K562 (cell line): ENCODE measurements at regions not wholly inside any gene's neighbourhood (a gene's known extent, or its start where the extent isn't known, plus 50 kb on each side); places are given as distances from the start of the nearest gene placed in this dataset.

Source experiments
- ATAC-seq: fragments of 200-7000 bp; cut with Tn5 transposase; 3 replicates; pipeline ENCODE4 v1.9.1; 2020; ENCODE audit warnings: moderate library complexity
- BruUV-seq: library from RNA; stranded (reverse); fragments of 400-500 nt; replicated peaks from 2 replicates; lab custom pipeline; 2021; lab: Mats Ljungman, UMichigan
- CTCF ChIA-PET: fragments of 300-600 bp; formaldehyde crosslinking; extraction: SDS; loops from one replicate; lab custom pipeline; 2021; ENCODE audit warnings: low intra/inter-chr PET ratio; lab: Yijun Ruan, JAX
- POLR2A ChIA-PET: fragments of 300-600, 350-650 bp; sonication (Branson Sonifier 250); formaldehyde crosslinking; extraction: SDS; loops from one replicate; lab custom pipeline; 2021; ENCODE audit warnings: antibody characterized with exemption, inconsistent platforms; lab: Yijun Ruan, JAX
- DNase-seq, 4 experiments: peaks; one replicate each; pipeline versions ENCODE4 v3.0.0 to v3.0.0-alpha.2; 2011 to 2018; ENCODE audit warnings: low spot score in 3 of 4, mixed read lengths in 3 of 4; ENCODE audit errors: extremely low read depth in 1 of 4
- FAIRE-seq: peaks from 2 replicates; lab custom pipeline; 2011; peaks lifted over from hg19 to GRCh38; lab: Jason Lieb, UNC
- H2AFZ ChIP-seq: 2 replicates; pipeline ENCODE4 v1.6.0; 2011; ENCODE audit warnings: low read depth, low read length, control low read depth, inconsistent platforms
- H3K27ac ChIP-seq: fragments of 200-600 bp; 3 replicates; pipeline ENCODE4 v1.8.0; 2011; ENCODE audit warnings: low read depth, mild to moderate bottlenecking, control low read depth, inconsistent platforms, low read length, moderate library complexity, mixed read lengths; ENCODE audit errors: extremely low read depth
- H3K27me3 ChIP-seq, 2 experiments: fragments of 300-600 bp in 1 of 2; 2 replicates in 1 of 2; 3 replicates in 1 of 2; pipeline versions ENCODE4 v1.6.0 to v1.8.0; 2011; ENCODE audit warnings: inconsistent platforms in 2 of 2, low read length in 2 of 2, mild to moderate bottlenecking in 1 of 2, mixed read lengths in 1 of 2, moderate library complexity in 1 of 2; ENCODE audit not compliant: control insufficient read depth in 2 of 2, insufficient read depth in 2 of 2
- H3K36me3 ChIP-seq: fragments of 300-600 bp; 3 replicates; pipeline ENCODE4 v1.8.0; 2011; ENCODE audit warnings: mild to moderate bottlenecking, low read length, inconsistent platforms; ENCODE audit not compliant: control insufficient read depth, insufficient read depth
- H3K4me1 ChIP-seq, 2 experiments: fragments of 200-600 bp in 1 of 2; replicated peaks in 1 of 2; 2 replicates in 1 of 2; 3 replicates in 1 of 2; pipeline versions ENCODE4 v1.5.1 to v1.8.0; 2011; ENCODE audit warnings: inconsistent platforms in 2 of 2, low read length in 2 of 2, mild to moderate bottlenecking in 1 of 2, mixed read lengths in 1 of 2, moderate library complexity in 1 of 2; ENCODE audit not compliant: control insufficient read depth in 2 of 2, insufficient read depth in 2 of 2
- H3K4me2 ChIP-seq: 2 replicates; pipeline ENCODE4 v1.6.1; 2011; ENCODE audit warnings: low read length, control low read depth, inconsistent platforms, mixed read lengths; ENCODE audit not compliant: insufficient read depth
- H3K4me3 ChIP-seq: fragments of 200-600 bp; sonication (generic), shearing (Covaris generic); 2 replicates; pipeline ENCODE4 v1.5.1; 2016; ENCODE audit warnings: control low read depth, inconsistent platforms
- H3K79me2 ChIP-seq: fragments of 200-600 bp; 3 replicates; pipeline ENCODE4 v1.8.0; 2011; ENCODE audit warnings: low read length, inconsistent platforms; ENCODE audit not compliant: control insufficient read depth, insufficient read depth
- H3K9ac ChIP-seq, 2 experiments: 2 replicates each; pipeline versions ENCODE4 v1.6.0 to v1.6.1; 2011; ENCODE audit warnings: low read depth in 2 of 2, low read length in 2 of 2, control low read depth in 1 of 2, inconsistent platforms in 1 of 2, mild to moderate bottlenecking in 1 of 2, mixed read lengths in 1 of 2; ENCODE audit not compliant: insufficient read depth in 1 of 2
- H3K9me1 ChIP-seq: one replicate; pipeline ENCODE4 v1.6.0; 2011; ENCODE audit warnings: inconsistent platforms, mild to moderate bottlenecking, low read length, moderate library complexity; ENCODE audit not compliant: control insufficient read depth, insufficient read depth
- H3K9me3 ChIP-seq: replicated peaks from 2 replicates; pipeline ENCODE4 v1.5.1; 2011; ENCODE audit warnings: low read depth, low read length, inconsistent platforms; ENCODE audit not compliant: control insufficient read depth, insufficient read depth
- H4K20me1 ChIP-seq: replicated peaks from 2 replicates; pipeline ENCODE4 v1.6.1; 2011; ENCODE audit warnings: low read length, inconsistent platforms, mixed read lengths; ENCODE audit not compliant: control insufficient read depth, insufficient read depth
- BRD4 ChIP-seq: fragments of 200-600 bp; sonication (generic); IDR thresholded peaks from 2 replicates; pipeline ENCODE4 v1.6.1; 2017; ENCODE audit warnings: inconsistent platforms
- C11orf30 ChIP-seq: fragments of 450-650 bp; IDR thresholded peaks from 2 replicates; pipeline ENCODE4 v1.6.1; 2016; ENCODE audit warnings: low read depth, mild to moderate bottlenecking
- CHD2 ChIP-seq: IDR thresholded peaks from 2 replicates; pipeline ENCODE4 v1.6.1; 2011; ENCODE audit warnings: low read depth, low read length
- HNRNPL ChIP-seq: fragments of 200-400 bp; formaldehyde crosslinking; IDR thresholded peaks from 2 replicates; pipeline ENCODE4 v1.6.1; 2017; ENCODE audit warnings: low read depth, mild to moderate bottlenecking, low read length
- MAFF ChIP-seq: IDR thresholded peaks from 2 replicates; pipeline ENCODE4 v1.6.1; 2012; ENCODE audit warnings: low read length, improper control_type of control experiment
- MAFG ChIP-seq: fragments of 450-650 bp; conservative IDR thresholded peaks from 2 replicates; pipeline ENCODE4 v1.6.1; 2016; ENCODE audit warnings: missing genetic modification characterization, missing compliant biosample characterization
- RFX1 ChIP-seq: fragments of 450-650 bp; IDR thresholded peaks from 2 replicates; pipeline ENCODE4 v1.6.1; 2016; ENCODE audit warnings: mild to moderate bottlenecking, moderate library complexity
- SMAD2 ChIP-seq: fragments of 150-350 bp; IDR thresholded peaks from 2 replicates; pipeline ENCODE4 v1.6.1; 2014; ENCODE audit warnings: low read depth, mild to moderate bottlenecking, low read length
- ZNF316 ChIP-seq: fragments of 450-650 bp; IDR thresholded peaks from 2 replicates; pipeline ENCODE4 v1.6.1; 2016
- ZNF785 ChIP-seq: fragments of 250-450 bp; sonication (Bioruptor Pico); IDR thresholded peaks from 2 replicates; pipeline ENCODE4 v1.4.0; 2020; ENCODE audit warnings: mild to moderate bottlenecking
- WGBS: fragments of 100-300 bp; shearing (Covaris generic); methylation state at CpG from one replicate; pipeline ENCODE4 v1.1.6; 2016; ENCODE audit warnings: low coverage, mixed read lengths; ENCODE audit not compliant: insufficient coverage; ENCODE audit errors: missing lambda C conversion rate; 5-methylcytosine and 5-hydroxymethylcytosine counted together
- in situ Hi-C: fragments of 300-500 bp; cut with MboI; formaldehyde crosslinking; loops from 4 replicates; pipeline ENCODE4 v1.15.0; 2018; ENCODE audit warnings: inconsistent platforms, mixed read lengths
- intact Hi-C: fragments of 100-400 bp; cut with micrococcal nuclease; formaldehyde crosslinking; loops from 2 replicates; pipeline ENCODE4 v1.14.2; 2022

GRCh38 chr12:13687633-13688032 lies 293.8 kb downstream of the GRIN2B start:
- in situ Hi-C loops (no loop called here), intact Hi-C loops (no loop called here)
- Histone ChIP-seq H4K20me1 (no peaks in the 10 kb centered on the region), H3K4me3 (no peak overlapping the region), H3K27ac (no peak overlapping the region), H3K4me2 (no peak overlapping the region), H2AFZ (no peak overlapping the region), H3K9me1 (no peaks in the 10 kb centered on the region), H3K36me3 (no peaks in the 10 kb centered on the region), H3K9ac (no peak overlapping the region), H3K27me3 (no peaks in the 10 kb centered on the region), H3K79me2 (no peaks in the 10 kb centered on the region), H3K4me1 (no peaks in the 10 kb centered on the region), H3K9me3 (no peaks in the 10 kb centered on the region)
- DNase-seq (no peak), FAIRE-seq (no peak), ATAC-seq (no peak)
- TF ChIP-seq CHD2 (no peak), MAFG (tag) (0 out of 2 replicates have a peak, but pooled peaks have one; percentile 27), BRD4 (no peak), C11orf30 (peak; percentile 25; the same call in 1 of the 2 replicates), ZNF785 (CRISPR knock-in tag) (no peak), HNRNPL (no peak), MAFF (0 out of 2 replicates have a peak, but pooled peaks have one; percentile 4), ZNF316 (peak; percentile 38; the same call in 1 of the 2 replicates)
- ChIA-PET CTCF (no interaction called here), POLR2A (interaction anchor here (0.6 to 1.4 kb wide), 2 partner anchors 14 to 418 kb away, joined by 3 read pairs; no protein-coding TSS in a partner anchor)
- BruUV-seq: no TSS peak

- FAIRE-seq (no peak), ATAC-seq (no peak), DNase-seq (no peak)
- in situ Hi-C loops: no loop called here
- Histone ChIP-seq H3K4me3 (no peak overlapping the region), H3K9me3 (no peaks in the 10 kb centered on the region), H3K9me1 (no peaks in the 10 kb centered on the region), H3K4me2 (no peak overlapping the region), H2AFZ (no peak overlapping the region), H3K27ac (no peak overlapping the region), H3K27me3 (no peaks in the 10 kb centered on the region), H4K20me1 (no peaks in the 10 kb centered on the region), H3K36me3 (no peaks in the 10 kb centered on the region), H3K79me2 (no peaks in the 10 kb centered on the region), H3K9ac (no peak overlapping the region), H3K4me1 (no peaks in the 10 kb centered on the region)
- POLR2A ChIA-PET: no interaction called here
- 0% methylated on average over 1 of the region's 1 CpG for WGBS
- no TSS peak for BruUV-seq
- TF ChIP-seq SMAD2 (no peak), RFX1 (peak; percentile 9; the same call in 1 of the 2 replicates)
- intact Hi-C loops: no loop called here
- CTCF ChIA-PET: no interaction called here
These were observed 295.1 kb downstream of the GRIN2B start for GRCh38 chr12:13686260-13686659.
